Heart left ventricle (tissue), 13 donors: ENCODE measurements at regions not wholly inside any gene's neighbourhood (a gene's known extent, or its start where the extent isn't known, plus 50 kb on each side); places are given as distances from the start of the nearest gene placed in this dataset.

Experiments used
- POLR2A ChIP-seq, 2 donors: fragments of 450-650 bp; IDR thresholded peaks; one replicate each; pipeline ENCODE4 v1.6.1; 2017; ENCODE audit warnings: antibody characterized with exemption in 2 of 2, mild to moderate bottlenecking in 2 of 2, moderate library complexity in 2 of 2
- TF ChIP-seq, protein P1 (sequence below), 12 donors: fragments of 200-600 bp; sonication (generic) in 4 of 12; IDR thresholded peaks; one replicate each; pipeline versions ENCODE4 v1.5.0 to v1.8.0; 2018 to 2022; ENCODE audit warnings: antibody characterized with exemption in 12 of 12, mild to moderate bottlenecking in 5 of 12
- donor health status: ischemic (EF 13 %, LVEDD 7.1; RV severe dilation, severe dysfunction).
- donor health status: DM: no; HTN: yes; CAD: no.
- donor health status: DM: no; HTN: no; CAD: no.
- donor health status: ischemic (EF 25% LVEDD 6.9; RV normal size, moderate dysfunction).
- donor health status: ischemic (EF 25% LVEDD 5.7; RV mildly dilated, moderate dysfunction).
- donor health status: ischemic (EF 35%, LVEDD 5.7; RV mildly dilated, moderate dysfunction).
- donor health status: nonischemic (EF 11% LVEDD 7.7; RV severe dilation, severe dysfunction).
- donor health status: DM: yes; HTN: yes; CAD: no.
- donor health status: PGD.
- donor health status: ischemic (EF 29% LVEDD 5.4; RV normal size, mild dysfunction).
- donor health status: nonischemic (EF 23%, LVEDD 6.1; RV moderate dilation, normal function).

- TF ChIP-seq, protein P1, sequence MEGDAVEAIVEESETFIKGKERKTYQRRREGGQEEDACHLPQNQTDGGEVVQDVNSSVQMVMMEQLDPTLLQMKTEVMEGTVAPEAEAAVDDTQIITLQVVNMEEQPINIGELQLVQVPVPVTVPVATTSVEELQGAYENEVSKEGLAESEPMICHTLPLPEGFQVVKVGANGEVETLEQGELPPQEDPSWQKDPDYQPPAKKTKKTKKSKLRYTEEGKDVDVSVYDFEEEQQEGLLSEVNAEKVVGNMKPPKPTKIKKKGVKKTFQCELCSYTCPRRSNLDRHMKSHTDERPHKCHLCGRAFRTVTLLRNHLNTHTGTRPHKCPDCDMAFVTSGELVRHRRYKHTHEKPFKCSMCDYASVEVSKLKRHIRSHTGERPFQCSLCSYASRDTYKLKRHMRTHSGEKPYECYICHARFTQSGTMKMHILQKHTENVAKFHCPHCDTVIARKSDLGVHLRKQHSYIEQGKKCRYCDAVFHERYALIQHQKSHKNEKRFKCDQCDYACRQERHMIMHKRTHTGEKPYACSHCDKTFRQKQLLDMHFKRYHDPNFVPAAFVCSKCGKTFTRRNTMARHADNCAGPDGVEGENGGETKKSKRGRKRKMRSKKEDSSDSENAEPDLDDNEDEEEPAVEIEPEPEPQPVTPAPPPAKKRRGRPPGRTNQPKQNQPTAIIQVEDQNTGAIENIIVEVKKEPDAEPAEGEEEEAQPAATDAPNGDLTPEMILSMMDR (IDR thresholded peaks at IDR 0.05): no peak
- no peak for TF ChIP-seq POLR2A (IDR thresholded peaks at IDR 0.05)
Measured at GRCh38 chr6:62615366-62616015, 329.5 kb upstream of the KHDRBS2 start.
